ENCODE measurements at regions not wholly inside any gene's neighbourhood (a gene's known extent, or its start where the extent isn't known, plus 50 kb on each side); places are given as distances from the start of the nearest gene placed in this dataset.

DNA sequence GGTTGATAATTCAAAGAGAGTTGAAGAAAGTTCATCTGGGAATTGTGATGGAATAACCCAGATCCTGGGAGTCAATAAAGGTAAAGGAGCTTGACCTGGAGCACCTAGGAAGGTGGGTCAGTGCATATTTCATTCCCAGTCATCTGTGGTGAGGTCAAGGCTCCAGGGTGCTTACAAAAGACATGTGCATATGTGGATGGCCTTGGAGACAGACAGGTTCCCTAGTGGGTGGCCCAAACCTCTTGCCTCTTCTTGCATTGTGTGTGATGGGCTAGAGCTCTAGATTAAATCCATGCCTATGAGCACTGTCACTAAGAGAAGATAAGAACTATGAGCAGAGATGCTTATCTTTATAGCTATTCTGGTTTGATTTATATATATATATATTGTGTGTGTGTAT is 75.5 kb upstream of the CISTR start:
- no peaks in the 10 kb centered on the region for H3K36me3 Mint-ChIP-seq (ENCODE audit: low read depth)
- TF ChIP-seq, protein P1, sequence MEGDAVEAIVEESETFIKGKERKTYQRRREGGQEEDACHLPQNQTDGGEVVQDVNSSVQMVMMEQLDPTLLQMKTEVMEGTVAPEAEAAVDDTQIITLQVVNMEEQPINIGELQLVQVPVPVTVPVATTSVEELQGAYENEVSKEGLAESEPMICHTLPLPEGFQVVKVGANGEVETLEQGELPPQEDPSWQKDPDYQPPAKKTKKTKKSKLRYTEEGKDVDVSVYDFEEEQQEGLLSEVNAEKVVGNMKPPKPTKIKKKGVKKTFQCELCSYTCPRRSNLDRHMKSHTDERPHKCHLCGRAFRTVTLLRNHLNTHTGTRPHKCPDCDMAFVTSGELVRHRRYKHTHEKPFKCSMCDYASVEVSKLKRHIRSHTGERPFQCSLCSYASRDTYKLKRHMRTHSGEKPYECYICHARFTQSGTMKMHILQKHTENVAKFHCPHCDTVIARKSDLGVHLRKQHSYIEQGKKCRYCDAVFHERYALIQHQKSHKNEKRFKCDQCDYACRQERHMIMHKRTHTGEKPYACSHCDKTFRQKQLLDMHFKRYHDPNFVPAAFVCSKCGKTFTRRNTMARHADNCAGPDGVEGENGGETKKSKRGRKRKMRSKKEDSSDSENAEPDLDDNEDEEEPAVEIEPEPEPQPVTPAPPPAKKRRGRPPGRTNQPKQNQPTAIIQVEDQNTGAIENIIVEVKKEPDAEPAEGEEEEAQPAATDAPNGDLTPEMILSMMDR (IDR thresholded peaks at IDR 0.05; ENCODE audit: unreplicated experiment in 3 of 3): no peak
- H3K4me1 Mint-ChIP-seq: peaks cover 6% of the 10 kb centered on the region
- H3K4me3 Mint-ChIP-seq: no peak overlapping the region
- no peaks in the 10 kb centered on the region for H3K9me3 Mint-ChIP-seq
- peaks cover 59% of the 10 kb centered on the region for H3K27me3 Mint-ChIP-seq (ENCODE audit: low read depth)
- H3K27ac Mint-ChIP-seq: no peak overlapping the region

DNA sequence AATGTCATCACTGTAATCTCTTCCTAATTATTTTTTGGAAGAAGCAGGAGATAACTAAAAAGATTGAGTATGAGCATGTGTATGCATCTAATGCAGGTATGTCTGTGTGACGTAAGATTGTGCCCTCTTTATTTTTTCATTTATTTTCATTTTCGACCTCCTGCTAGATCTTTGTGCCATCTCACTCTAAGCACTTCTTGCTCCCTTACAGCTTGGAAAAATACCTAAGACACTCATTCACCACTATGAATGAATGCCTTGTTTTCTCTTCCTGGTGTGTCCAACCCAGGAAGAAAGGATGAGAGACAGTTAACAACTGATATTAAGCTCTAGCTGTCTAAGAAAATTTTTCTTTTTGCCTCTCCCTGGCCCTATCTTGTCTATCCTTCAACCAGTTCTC is 76.8 kb upstream of the CISTR start:
- H3K27ac Mint-ChIP-seq: no peak overlapping the region
- H3K4me3 Mint-ChIP-seq: no peak overlapping the region
- peaks cover 62% of the 10 kb centered on the region for H3K27me3 Mint-ChIP-seq (ENCODE audit: low read depth)
- H3K9me3 Mint-ChIP-seq: no peaks in the 10 kb centered on the region
- H3K4me1 Mint-ChIP-seq: peaks cover 6% of the 10 kb centered on the region
- TF ChIP-seq, protein P1 (IDR thresholded peaks at IDR 0.05; ENCODE audit: unreplicated experiment in 3 of 3): no peak
- no peaks in the 10 kb centered on the region for H3K36me3 Mint-ChIP-seq (ENCODE audit: low read depth)

DNA sequence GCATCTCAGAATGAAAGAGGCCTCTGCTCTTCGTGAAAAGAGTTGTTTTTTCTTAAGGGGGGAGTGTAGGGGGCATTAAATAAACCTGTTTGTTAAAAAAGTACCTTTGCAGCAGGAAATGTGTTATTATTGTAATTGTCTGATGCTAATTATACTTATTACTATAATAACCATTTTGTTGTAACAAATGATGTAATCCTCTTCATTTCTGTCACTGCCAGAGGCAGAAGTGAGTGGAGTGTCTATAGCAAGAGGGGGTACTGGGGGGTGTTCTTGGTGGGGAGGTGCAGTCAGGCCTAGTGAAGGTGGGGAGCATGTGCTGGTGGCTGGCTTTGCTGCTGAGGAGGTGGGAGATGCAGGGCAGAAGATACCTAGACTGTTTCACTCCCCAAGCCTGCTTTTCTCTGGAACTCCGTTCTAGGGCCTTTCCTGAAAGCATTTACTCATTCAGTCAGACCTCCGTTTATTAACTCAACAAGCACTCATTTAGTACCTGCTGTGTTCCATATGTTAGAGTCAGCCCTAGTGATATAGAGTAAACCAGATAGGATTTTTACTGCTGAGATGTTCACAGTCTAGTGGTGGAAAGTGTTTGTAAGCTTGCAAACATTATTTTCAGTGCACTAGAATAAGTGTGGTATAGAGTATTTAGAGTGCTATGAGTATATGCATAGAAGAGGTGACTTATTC is 77.5 kb upstream of the CISTR start:
- H3K9me3 Mint-ChIP-seq: no peaks in the 10 kb centered on the region
- H3K27me3 Mint-ChIP-seq (ENCODE audit: low read depth): peaks cover 61% of the 10 kb centered on the region
- H3K4me3 Mint-ChIP-seq: no peak overlapping the region
- TF ChIP-seq, protein P1 (IDR thresholded peaks at IDR 0.05; ENCODE audit: unreplicated experiment in 3 of 3): no peak
- H3K27ac Mint-ChIP-seq: no peak overlapping the region
- H3K4me1 Mint-ChIP-seq: peaks cover 2% of the 10 kb centered on the region
- no peaks in the 10 kb centered on the region for H3K36me3 Mint-ChIP-seq (ENCODE audit: low read depth)

- Mint-ChIP-seq H3K4me1 (no peaks in the 10 kb centered on the region), H3K9me3 (no peaks in the 10 kb centered on the region), H3K27me3 (ENCODE audit: low read depth) (peaks cover 58% of the 10 kb centered on the region), H3K36me3 (ENCODE audit: low read depth) (no peaks in the 10 kb centered on the region), H3K27ac (no peak overlapping the region), H3K4me3 (no peak overlapping the region)
- TF ChIP-seq, protein P1 (IDR thresholded peaks at IDR 0.05; ENCODE audit: unreplicated experiment in 3 of 3): no peak
Observed at GRCh38 chr12:53830631-53831030, 78.9 kb upstream of the CISTR start.

GRCh38 chr12:53836119-53836655 is 84.4 kb upstream of the CISTR start:
- Mint-ChIP-seq H3K4me1 (no peaks in the 10 kb centered on the region), H3K4me3 (no peak overlapping the region), H3K27ac (no peak overlapping the region), H3K27me3 (ENCODE audit: low read depth) (peaks cover 75% of the 10 kb centered on the region), H3K36me3 (ENCODE audit: low read depth) (no peaks in the 10 kb centered on the region), H3K9me3 (no peaks in the 10 kb centered on the region)
- TF ChIP-seq, protein P1 (IDR thresholded peaks at IDR 0.05; ENCODE audit: unreplicated experiment in 3 of 3): no peak

- TF ChIP-seq, protein P1 (IDR thresholded peaks at IDR 0.05; ENCODE audit: unreplicated experiment in 3 of 3): no peak
- Mint-ChIP-seq H3K9me3 (no peaks in the 10 kb centered on the region), H3K27me3 (ENCODE audit: low read depth) (peaks cover 73% of the 10 kb centered on the region), H3K4me3 (no peak overlapping the region), H3K4me1 (peaks cover 4% of the 10 kb centered on the region), H3K27ac (no peak overlapping the region), H3K36me3 (ENCODE audit: low read depth) (no peaks in the 10 kb centered on the region)
Observed at GRCh38 chr12:53838978-53839377, 87.2 kb upstream of the CISTR start.
